ENCODE measurements at regions not wholly inside any gene's neighbourhood (a gene's known extent, or its start where the extent isn't known, plus 50 kb on each side); places are given as distances from the start of the nearest gene placed in this dataset.

GRCh38 chr4:27518876-27519275, 658.2 kb downstream of the STIM2 start:
- Mint-ChIP-seq H3K4me1 (peaks cover 4% of the 10 kb centered on the region; the same call in 2 of the 3 replicates), H3K27ac (no peak overlapping the region), H3K36me3 (ENCODE audit: low read depth) (no peaks in the 10 kb centered on the region), H3K27me3 (ENCODE audit: insufficient read depth, low read depth, poor library complexity) (peaks cover 2% of the 10 kb centered on the region), H3K9me3 (no peaks in the 10 kb centered on the region), H3K4me3 (no peak overlapping the region)
- Histone ChIP-seq H3K79me2 (replicated peaks; ENCODE audit: insufficient read depth) (no peaks in the 10 kb centered on the region), H3K27ac (ENCODE audit: low read depth) (no peak overlapping the region), H3K4me1 (ENCODE audit: insufficient read depth) (peaks cover 8% of the 10 kb centered on the region; the same call in 1 of the 2 replicates), H3K27me3 (ENCODE audit: insufficient read depth) (no peaks in the 10 kb centered on the region), H2AFZ (no peak overlapping the region), H3K4me2 (no peak overlapping the region), H3K9me2 (ENCODE audit: insufficient read depth) (no peaks in the 10 kb centered on the region), H3F3A (replicated peaks; ENCODE audit: low read depth) (no peaks in the 10 kb centered on the region), H3K4me3 (no peak overlapping the region), H3K36me3 (ENCODE audit: insufficient read depth) (no peaks in the 10 kb centered on the region), H4K20me1 (replicated peaks; ENCODE audit: insufficient read depth) (no peaks in the 10 kb centered on the region)
- no peak for TF ChIP-seq CREB1 (CRISPR knock-in tag; IDR thresholded peaks at IDR 0.05; ENCODE audit: low read depth)
- no peak for TF ChIP-seq ETS1 (IDR thresholded peaks at IDR 0.05)
- no peak for TF ChIP-seq REST (IDR thresholded peaks at IDR 0.05; ENCODE audit: unreplicated experiment)
- TF ChIP-seq EZH2phosphoT487 (IDR thresholded peaks at IDR 0.05; ENCODE audit: unreplicated experiment) = no peak
- no peak for TF ChIP-seq NANOG (IDR thresholded peaks at IDR 0.05; ENCODE audit: borderline replicate concordance)
- no peak for TF ChIP-seq STAT1 (IDR thresholded peaks at IDR 0.05; ENCODE audit: unreplicated experiment)
- no peak for TF ChIP-seq JUNB (IDR thresholded peaks at IDR 0.05; ENCODE audit: unreplicated experiment)
- no peak for TF ChIP-seq ZNF462 (CRISPR knock-in tag; IDR thresholded peaks at IDR 0.05)
- TF ChIP-seq, protein P1, sequence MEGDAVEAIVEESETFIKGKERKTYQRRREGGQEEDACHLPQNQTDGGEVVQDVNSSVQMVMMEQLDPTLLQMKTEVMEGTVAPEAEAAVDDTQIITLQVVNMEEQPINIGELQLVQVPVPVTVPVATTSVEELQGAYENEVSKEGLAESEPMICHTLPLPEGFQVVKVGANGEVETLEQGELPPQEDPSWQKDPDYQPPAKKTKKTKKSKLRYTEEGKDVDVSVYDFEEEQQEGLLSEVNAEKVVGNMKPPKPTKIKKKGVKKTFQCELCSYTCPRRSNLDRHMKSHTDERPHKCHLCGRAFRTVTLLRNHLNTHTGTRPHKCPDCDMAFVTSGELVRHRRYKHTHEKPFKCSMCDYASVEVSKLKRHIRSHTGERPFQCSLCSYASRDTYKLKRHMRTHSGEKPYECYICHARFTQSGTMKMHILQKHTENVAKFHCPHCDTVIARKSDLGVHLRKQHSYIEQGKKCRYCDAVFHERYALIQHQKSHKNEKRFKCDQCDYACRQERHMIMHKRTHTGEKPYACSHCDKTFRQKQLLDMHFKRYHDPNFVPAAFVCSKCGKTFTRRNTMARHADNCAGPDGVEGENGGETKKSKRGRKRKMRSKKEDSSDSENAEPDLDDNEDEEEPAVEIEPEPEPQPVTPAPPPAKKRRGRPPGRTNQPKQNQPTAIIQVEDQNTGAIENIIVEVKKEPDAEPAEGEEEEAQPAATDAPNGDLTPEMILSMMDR (conservative IDR thresholded peaks at IDR 0.05; ENCODE audit: low read depth in 2 of 2) = no peak
- TF ChIP-seq POLR2AphosphoS5 (IDR thresholded peaks at IDR 0.05; ENCODE audit: low read depth) = no peak
- no peak for TF ChIP-seq EZH2 (IDR thresholded peaks at IDR 0.05; ENCODE audit: low read depth, unreplicated experiment)
- TF ChIP-seq ZNF331 (CRISPR knock-in tag; IDR thresholded peaks at IDR 0.05; ENCODE audit: low read depth) = no peak
- no peak for TF ChIP-seq ZNF114 (CRISPR knock-in tag; IDR thresholded peaks at IDR 0.05)
- ATAC-seq = no peak
- no peak for DNase-seq (ENCODE audit: low spot score)
